NT2/D1 (cell line): ENCODE measurements at regions not wholly inside any gene's neighbourhood (a gene's known extent, or its start where the extent isn't known, plus 50 kb on each side); places are given as distances from the start of the nearest gene placed in this dataset.

Experiments
- DNase-seq: peaks from one replicate; pipeline ENCODE4 v3.0.0-alpha.2; 2011; ENCODE audit warnings: low read depth, low spot score
- H3K27me3 ChIP-seq: 2 replicates; pipeline ENCODE4 v1.6.0; 2011; ENCODE audit warnings: mild to moderate bottlenecking; ENCODE audit not compliant: insufficient read length, insufficient read depth
- H3K36me3 ChIP-seq: 2 replicates; pipeline ENCODE4 v1.6.1; 2011; ENCODE audit warnings: mild to moderate bottlenecking, low read length, mixed read lengths; ENCODE audit not compliant: insufficient read depth, insufficient read length
- H3K4me1 ChIP-seq: 2 replicates; pipeline ENCODE4 v1.5.1; 2011; ENCODE audit not compliant: insufficient read depth, insufficient read length
- H3K4me3 ChIP-seq: 2 replicates; pipeline ENCODE4 v1.5.1; 2011; ENCODE audit warnings: low read depth; ENCODE audit not compliant: insufficient read length
- H3K9ac ChIP-seq: 2 replicates; pipeline ENCODE4 v1.6.0; 2011; ENCODE audit warnings: low read depth; ENCODE audit not compliant: insufficient read length
- H3K9me3 ChIP-seq: 2 replicates; pipeline ENCODE4 v1.5.1; 2011; ENCODE audit warnings: mild to moderate bottlenecking, low read length; ENCODE audit not compliant: insufficient read depth
- SUZ12 ChIP-seq: IDR thresholded peaks from 2 replicates; pipeline ENCODE4 v1.6.1; 2011; ENCODE audit not compliant: insufficient read length, insufficient read depth; ENCODE audit errors: extremely low read depth
- YY1 ChIP-seq: IDR thresholded peaks from 2 replicates; pipeline ENCODE4 v1.6.1; 2011; ENCODE audit not compliant: insufficient read length, insufficient read depth
- ZNF274 ChIP-seq: IDR thresholded peaks from 2 replicates; pipeline ENCODE4 v1.6.1; 2011; ENCODE audit warnings: mild to moderate bottlenecking, low read depth, low read length

- no peak for TF ChIP-seq SUZ12
- no peak for TF ChIP-seq YY1
- no peak for TF ChIP-seq ZNF274
- H3K9ac ChIP-seq: no peak overlapping the region
- no peak for DNase-seq
- H3K4me1 ChIP-seq: no peaks in the 10 kb centered on the region
- no peaks in the 10 kb centered on the region for H3K36me3 ChIP-seq
- H3K27me3 ChIP-seq: no peaks in the 10 kb centered on the region
- H3K4me3 ChIP-seq: no peak overlapping the region
- peaks cover 9% of the 10 kb centered on the region; the same call in 1 of the 2 replicates for H3K9me3 ChIP-seq
These were observed 255.2 kb downstream of the BUB3 start for GRCh38 chr10:123409426-123409825.

- no peaks in the 10 kb centered on the region for H3K36me3 ChIP-seq
- H3K4me1 ChIP-seq: no peaks in the 10 kb centered on the region
- H3K9me3 ChIP-seq: peaks cover 5% of the 10 kb centered on the region; the same call in 1 of the 2 replicates
- no peaks in the 10 kb centered on the region for H3K27me3 ChIP-seq
- DNase-seq: no peak
- TF ChIP-seq SUZ12: no peak
- no peak overlapping the region for H3K4me3 ChIP-seq
- no peak overlapping the region for H3K9ac ChIP-seq
These were observed 255.7 kb downstream of the BUB3 start for GRCh38 chr10:123409884-123410283.

- H3K4me3 ChIP-seq: no peak overlapping the region
- no peaks in the 10 kb centered on the region for H3K36me3 ChIP-seq
- no peaks in the 10 kb centered on the region for H3K9me3 ChIP-seq
- TF ChIP-seq ZNF274: no peak
- no peak for TF ChIP-seq YY1
- no peak for TF ChIP-seq SUZ12
- no peak for DNase-seq
- no peaks in the 10 kb centered on the region for H3K27me3 ChIP-seq
- no peaks in the 10 kb centered on the region for H3K4me1 ChIP-seq
- H3K9ac ChIP-seq: no peak overlapping the region
These were observed 252.8 kb upstream of the GPR26 start for GRCh38 chr10:123413353-123413752.

- Histone ChIP-seq H3K36me3 (no peaks in the 10 kb centered on the region), H3K4me1 (no peaks in the 10 kb centered on the region), H3K27me3 (no peaks in the 10 kb centered on the region), H3K4me3 (no peak overlapping the region), H3K9ac (no peak overlapping the region), H3K9me3 (no peaks in the 10 kb centered on the region)
- DNase-seq: no peak
- TF ChIP-seq YY1 (no peak), SUZ12 (no peak), ZNF274 (no peak)
These were observed 250.6 kb upstream of the GPR26 start for GRCh38 chr10:123415523-123415922.

GRCh38 chr10:123417414-123417813, 248.7 kb upstream of the GPR26 start:
- Histone ChIP-seq H3K9ac (no peak overlapping the region), H3K27me3 (no peaks in the 10 kb centered on the region), H3K9me3 (no peaks in the 10 kb centered on the region), H3K36me3 (no peaks in the 10 kb centered on the region), H3K4me3 (no peak overlapping the region), H3K4me1 (no peaks in the 10 kb centered on the region)
- DNase-seq: no peak
- TF ChIP-seq YY1: no peak
- TF ChIP-seq SUZ12: no peak
- TF ChIP-seq ZNF274: no peak

GRCh38 chr10:123421461-123421860, 244.7 kb upstream of the GPR26 start:
- H3K4me3 ChIP-seq: no peak overlapping the region
- H3K36me3 ChIP-seq: no peaks in the 10 kb centered on the region
- DNase-seq: no peak
- H3K27me3 ChIP-seq: no peaks in the 10 kb centered on the region
- H3K4me1 ChIP-seq: no peaks in the 10 kb centered on the region
- H3K9ac ChIP-seq: no peak overlapping the region
- TF ChIP-seq ZNF274 (no peak), YY1 (no peak), SUZ12 (no peak)
- no peaks in the 10 kb centered on the region for H3K9me3 ChIP-seq

- Histone ChIP-seq H3K36me3 (no peaks in the 10 kb centered on the region), H3K9ac (no peak overlapping the region), H3K4me1 (no peaks in the 10 kb centered on the region), H3K27me3 (no peaks in the 10 kb centered on the region), H3K9me3 (no peaks in the 10 kb centered on the region), H3K4me3 (no peak overlapping the region)
- no peak for DNase-seq
- TF ChIP-seq ZNF274 (no peak), YY1 (no peak), SUZ12 (no peak)
These were observed 243.9 kb upstream of the GPR26 start for GRCh38 chr10:123422261-123422660.

- H3K4me1 ChIP-seq: no peaks in the 10 kb centered on the region
- no peak overlapping the region for H3K4me3 ChIP-seq
- no peak for DNase-seq
- no peaks in the 10 kb centered on the region for H3K36me3 ChIP-seq
- H3K9ac ChIP-seq: no peak overlapping the region
- H3K9me3 ChIP-seq: no peaks in the 10 kb centered on the region
- TF ChIP-seq ZNF274 (no peak), SUZ12 (no peak), YY1 (no peak)
- no peaks in the 10 kb centered on the region for H3K27me3 ChIP-seq
These were observed 241.6 kb upstream of the GPR26 start for GRCh38 chr10:123424537-123424936.
